ENCODE measurements at regions not wholly inside any gene's neighbourhood (a gene's known extent, or its start where the extent isn't known, plus 50 kb on each side); places are given as distances from the start of the nearest gene placed in this dataset.

DNA sequence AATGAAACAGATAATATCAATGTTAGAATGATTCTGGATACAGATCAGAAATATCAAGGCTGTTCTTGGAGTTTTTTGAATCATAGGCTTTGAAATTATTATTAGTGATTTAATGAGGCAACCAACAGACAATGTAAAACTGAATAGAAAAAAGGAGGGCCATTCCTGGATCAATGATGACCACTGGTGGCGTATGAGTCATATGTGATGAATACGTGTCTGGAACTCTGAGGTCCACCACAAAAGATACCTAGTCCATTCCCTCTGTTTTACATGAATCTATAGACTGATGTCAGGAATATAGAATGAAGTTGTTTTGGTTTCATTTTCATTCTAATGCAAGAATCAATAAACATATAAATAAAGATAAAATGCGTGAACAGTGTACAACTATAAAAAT is 78.3 kb upstream of the RTL1 start:
- Mint-ChIP-seq H3K9me3 (ENCODE audit: low read depth) (no peaks in the 10 kb centered on the region), H3K27ac (no peak overlapping the region), H3K4me1 (ENCODE audit: low read depth) (no peaks in the 10 kb centered on the region), H3K36me3 (ENCODE audit: insufficient read depth) (no peaks in the 10 kb centered on the region), H3K4me3 (ENCODE audit: low read depth) (no peak overlapping the region), H3K27me3 (peaks cover 4% of the 10 kb centered on the region)
- TF ChIP-seq, protein P1, sequence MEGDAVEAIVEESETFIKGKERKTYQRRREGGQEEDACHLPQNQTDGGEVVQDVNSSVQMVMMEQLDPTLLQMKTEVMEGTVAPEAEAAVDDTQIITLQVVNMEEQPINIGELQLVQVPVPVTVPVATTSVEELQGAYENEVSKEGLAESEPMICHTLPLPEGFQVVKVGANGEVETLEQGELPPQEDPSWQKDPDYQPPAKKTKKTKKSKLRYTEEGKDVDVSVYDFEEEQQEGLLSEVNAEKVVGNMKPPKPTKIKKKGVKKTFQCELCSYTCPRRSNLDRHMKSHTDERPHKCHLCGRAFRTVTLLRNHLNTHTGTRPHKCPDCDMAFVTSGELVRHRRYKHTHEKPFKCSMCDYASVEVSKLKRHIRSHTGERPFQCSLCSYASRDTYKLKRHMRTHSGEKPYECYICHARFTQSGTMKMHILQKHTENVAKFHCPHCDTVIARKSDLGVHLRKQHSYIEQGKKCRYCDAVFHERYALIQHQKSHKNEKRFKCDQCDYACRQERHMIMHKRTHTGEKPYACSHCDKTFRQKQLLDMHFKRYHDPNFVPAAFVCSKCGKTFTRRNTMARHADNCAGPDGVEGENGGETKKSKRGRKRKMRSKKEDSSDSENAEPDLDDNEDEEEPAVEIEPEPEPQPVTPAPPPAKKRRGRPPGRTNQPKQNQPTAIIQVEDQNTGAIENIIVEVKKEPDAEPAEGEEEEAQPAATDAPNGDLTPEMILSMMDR (IDR thresholded peaks at IDR 0.05; ENCODE audit: unreplicated experiment): no peak
- no peak for DNase-seq (ENCODE audit: low spot score, unreplicated experiment)

GRCh38 chr14:100982353-100982752 is 78.8 kb upstream of the RTL1 start:
- Mint-ChIP-seq H3K27me3 (peaks cover 4% of the 10 kb centered on the region), H3K27ac (no peak overlapping the region), H3K4me1 (ENCODE audit: low read depth) (no peaks in the 10 kb centered on the region), H3K4me3 (ENCODE audit: low read depth) (no peak overlapping the region), H3K36me3 (ENCODE audit: insufficient read depth) (no peaks in the 10 kb centered on the region), H3K9me3 (ENCODE audit: low read depth) (no peaks in the 10 kb centered on the region)
- TF ChIP-seq, protein P1 (IDR thresholded peaks at IDR 0.05; ENCODE audit: unreplicated experiment): no peak
- DNase-seq (ENCODE audit: low spot score, unreplicated experiment): no peak

- Mint-ChIP-seq H3K27me3 (peaks cover 4% of the 10 kb centered on the region), H3K27ac (no peak overlapping the region), H3K9me3 (ENCODE audit: low read depth) (no peaks in the 10 kb centered on the region), H3K4me3 (ENCODE audit: low read depth) (no peak overlapping the region), H3K4me1 (ENCODE audit: low read depth) (no peaks in the 10 kb centered on the region), H3K36me3 (ENCODE audit: insufficient read depth) (no peaks in the 10 kb centered on the region)
- no peak for DNase-seq (ENCODE audit: low spot score, unreplicated experiment)
- TF ChIP-seq, protein P1 (IDR thresholded peaks at IDR 0.05; ENCODE audit: unreplicated experiment): no peak
Observed at GRCh38 chr14:100982762-100983161, 79.2 kb upstream of the RTL1 start.

DNA sequence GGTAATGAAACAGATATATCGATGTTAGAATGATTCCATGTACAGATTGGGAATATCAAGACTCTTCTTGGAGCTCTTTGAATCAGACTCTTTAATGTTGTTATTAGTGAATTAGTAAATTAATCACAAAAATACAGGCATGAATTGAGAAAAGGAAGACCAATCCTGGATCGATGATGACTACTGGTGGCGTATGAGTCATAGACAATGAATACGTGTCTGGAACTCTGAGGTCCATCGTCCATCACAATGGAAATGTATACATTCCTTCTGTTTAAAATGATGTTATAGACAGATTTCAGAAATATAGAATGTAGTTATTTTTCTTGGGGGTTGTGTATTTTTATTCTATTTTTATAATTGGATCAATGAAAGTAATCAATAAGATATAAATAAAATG is 80.2 kb upstream of the RTL1 start:
- Mint-ChIP-seq H3K36me3 (ENCODE audit: insufficient read depth) (no peaks in the 10 kb centered on the region), H3K9me3 (ENCODE audit: low read depth) (no peaks in the 10 kb centered on the region), H3K4me1 (ENCODE audit: low read depth) (no peaks in the 10 kb centered on the region), H3K27ac (no peak overlapping the region), H3K27me3 (peaks cover 2% of the 10 kb centered on the region), H3K4me3 (ENCODE audit: low read depth) (no peak overlapping the region)
- no peak for DNase-seq (ENCODE audit: low spot score, unreplicated experiment)
- TF ChIP-seq, protein P1 (IDR thresholded peaks at IDR 0.05; ENCODE audit: unreplicated experiment): no peak

DNA sequence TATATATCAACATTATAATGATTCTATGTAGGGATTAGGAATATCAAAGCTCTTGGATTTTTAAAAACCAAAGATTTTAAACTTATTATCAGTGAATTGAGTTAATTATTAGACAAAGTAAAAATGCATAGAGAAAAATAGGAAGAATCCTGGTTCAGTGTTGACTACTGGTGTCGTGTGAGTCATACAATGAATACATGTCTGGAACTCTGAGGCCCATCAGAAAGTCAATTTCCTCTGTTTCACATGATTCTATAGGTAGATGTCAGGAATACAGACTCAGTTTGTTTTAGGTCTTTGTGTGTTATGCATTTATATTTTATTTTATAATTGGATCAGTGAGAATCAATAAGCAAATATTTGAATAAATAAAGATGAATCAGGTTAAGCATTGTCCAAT is 84.5 kb upstream of the RTL1 start:
- no peak overlapping the region for H3K4me3 Mint-ChIP-seq (ENCODE audit: low read depth)
- H3K27ac Mint-ChIP-seq: no peak overlapping the region
- H3K9me3 Mint-ChIP-seq (ENCODE audit: low read depth): no peaks in the 10 kb centered on the region
- no peak for DNase-seq (ENCODE audit: low spot score, unreplicated experiment)
- H3K36me3 Mint-ChIP-seq (ENCODE audit: insufficient read depth): peaks cover 2% of the 10 kb centered on the region
- H3K4me1 Mint-ChIP-seq (ENCODE audit: low read depth): no peaks in the 10 kb centered on the region
- TF ChIP-seq, protein P1 (IDR thresholded peaks at IDR 0.05; ENCODE audit: unreplicated experiment): no peak
- no peaks in the 10 kb centered on the region for H3K27me3 Mint-ChIP-seq

Data from progenitor cell of endocrine pancreas (in vitro differentiated cells).